ENCODE measurements at regions not wholly inside any gene's neighbourhood (a gene's known extent, or its start where the extent isn't known, plus 50 kb on each side); places are given as distances from the start of the nearest gene placed in this dataset.
"Not testable (repeated sequence)": the region's sequence is repeated elsewhere in the genome, so short reads cannot be mapped to it uniquely, and the experiment has no call there.

DNA sequence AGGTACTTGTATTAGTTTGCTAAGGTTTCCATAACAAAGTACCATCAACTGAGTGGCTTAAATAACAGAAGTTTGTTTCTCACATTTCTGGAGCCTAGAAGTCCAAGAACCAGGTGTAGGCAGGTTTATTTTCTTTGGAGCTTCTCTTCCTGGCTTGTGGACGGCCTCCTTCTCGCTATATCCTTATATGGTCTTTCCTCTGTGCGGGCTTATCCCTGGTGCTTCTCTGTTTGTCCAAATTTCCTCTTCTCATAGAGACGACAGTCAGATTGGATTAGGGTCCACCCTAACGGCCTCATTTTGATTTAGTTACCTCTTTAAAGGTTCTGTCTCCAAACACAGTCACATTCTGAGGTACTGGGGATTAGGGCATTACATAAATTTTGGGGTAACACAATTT is 88.3 kb downstream of the RMI1 start:
- TF ChIP-seq, protein P1, sequence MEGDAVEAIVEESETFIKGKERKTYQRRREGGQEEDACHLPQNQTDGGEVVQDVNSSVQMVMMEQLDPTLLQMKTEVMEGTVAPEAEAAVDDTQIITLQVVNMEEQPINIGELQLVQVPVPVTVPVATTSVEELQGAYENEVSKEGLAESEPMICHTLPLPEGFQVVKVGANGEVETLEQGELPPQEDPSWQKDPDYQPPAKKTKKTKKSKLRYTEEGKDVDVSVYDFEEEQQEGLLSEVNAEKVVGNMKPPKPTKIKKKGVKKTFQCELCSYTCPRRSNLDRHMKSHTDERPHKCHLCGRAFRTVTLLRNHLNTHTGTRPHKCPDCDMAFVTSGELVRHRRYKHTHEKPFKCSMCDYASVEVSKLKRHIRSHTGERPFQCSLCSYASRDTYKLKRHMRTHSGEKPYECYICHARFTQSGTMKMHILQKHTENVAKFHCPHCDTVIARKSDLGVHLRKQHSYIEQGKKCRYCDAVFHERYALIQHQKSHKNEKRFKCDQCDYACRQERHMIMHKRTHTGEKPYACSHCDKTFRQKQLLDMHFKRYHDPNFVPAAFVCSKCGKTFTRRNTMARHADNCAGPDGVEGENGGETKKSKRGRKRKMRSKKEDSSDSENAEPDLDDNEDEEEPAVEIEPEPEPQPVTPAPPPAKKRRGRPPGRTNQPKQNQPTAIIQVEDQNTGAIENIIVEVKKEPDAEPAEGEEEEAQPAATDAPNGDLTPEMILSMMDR (conservative IDR thresholded peaks at IDR 0.05; ENCODE audit: control insufficient read depth, insufficient read depth, low read depth, low read length) = no peak
- DNase-seq (ENCODE audit: low read depth) = no peak
- H3K4me3 ChIP-seq (ENCODE audit: control insufficient read depth, low read depth, low read length) = no peak overlapping the region

DNA sequence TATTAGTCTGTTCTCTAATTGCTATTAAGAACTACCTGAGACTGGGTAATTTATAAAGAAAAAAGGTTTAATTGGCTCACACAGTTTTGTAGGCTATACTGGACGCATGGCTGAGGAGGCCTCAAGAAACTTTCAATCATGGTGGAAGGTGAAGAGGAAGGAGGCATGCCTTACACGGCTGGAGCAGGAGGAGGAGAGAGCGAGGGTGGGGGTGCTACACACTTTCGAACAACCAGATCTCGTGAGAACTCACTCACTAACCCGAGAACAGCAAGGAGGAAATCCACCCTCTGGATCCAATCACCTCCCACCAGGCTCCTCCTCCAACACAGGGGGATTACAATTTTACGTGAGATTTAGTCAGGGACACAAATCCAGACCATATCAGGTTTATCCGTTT is 90.0 kb downstream of the RMI1 start:
- no peak for DNase-seq (ENCODE audit: low read depth)
- no peak overlapping the region for H3K4me3 ChIP-seq (ENCODE audit: control insufficient read depth, low read depth, low read length)
- TF ChIP-seq, protein P1 (conservative IDR thresholded peaks at IDR 0.05; ENCODE audit: control insufficient read depth, insufficient read depth, low read depth, low read length) = no peak

DNA sequence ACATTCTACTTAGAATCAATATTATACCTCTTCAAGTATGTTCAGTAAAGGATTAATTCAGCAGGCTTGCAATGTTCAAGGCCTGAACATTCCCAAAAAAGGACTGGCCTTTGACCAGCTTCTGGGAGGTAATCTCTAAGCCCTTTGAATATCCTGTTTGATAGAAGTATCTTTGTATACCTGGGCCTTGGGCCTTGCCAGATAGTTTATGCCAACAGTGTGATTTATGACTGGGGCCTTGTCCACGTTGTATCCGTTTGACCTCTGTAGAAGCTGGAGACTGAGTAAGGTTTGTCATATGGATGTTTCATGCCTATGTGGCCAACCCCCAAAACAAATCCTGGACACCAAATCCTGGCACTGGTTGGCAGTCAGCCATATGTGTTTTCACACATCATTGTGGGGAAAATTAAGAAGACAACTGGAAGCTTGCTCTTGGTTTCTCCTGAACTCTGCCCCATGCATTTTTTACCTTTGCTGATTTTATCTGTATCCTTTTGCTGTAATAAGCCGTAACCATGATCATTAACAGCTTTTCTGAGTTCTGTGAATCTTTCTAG is 92.1 kb downstream of the RMI1 start:
- no peak overlapping the region for H3K4me3 ChIP-seq (ENCODE audit: control insufficient read depth, low read depth, low read length)
- TF ChIP-seq, protein P1 (conservative IDR thresholded peaks at IDR 0.05; ENCODE audit: control insufficient read depth, insufficient read depth, low read depth, low read length) = no peak
- no peak for DNase-seq (ENCODE audit: low read depth)

DNA sequence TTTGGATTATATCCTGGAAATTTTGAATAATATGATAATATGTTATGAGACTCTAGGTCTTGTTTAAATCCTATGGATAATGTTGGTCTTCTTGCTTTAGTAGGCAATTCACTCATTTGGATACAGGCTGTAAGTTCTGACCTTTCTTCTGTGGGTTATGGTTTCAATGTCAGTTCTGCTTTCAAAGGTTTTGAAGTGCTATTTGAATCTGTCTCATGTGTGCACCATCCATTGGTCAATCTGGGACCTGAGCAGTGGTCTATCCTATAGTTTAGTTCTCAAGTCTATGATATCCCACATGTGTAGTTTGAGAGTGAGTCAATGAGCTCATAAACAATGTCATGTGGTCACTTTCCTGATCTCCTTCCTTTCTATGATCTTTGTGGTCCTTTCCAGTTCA is 94.4 kb downstream of the RMI1 start:
- DNase-seq (ENCODE audit: low read depth) = no peak
- TF ChIP-seq, protein P1 (conservative IDR thresholded peaks at IDR 0.05; ENCODE audit: control insufficient read depth, insufficient read depth, low read depth, low read length) = no peak
- no peak overlapping the region for H3K4me3 ChIP-seq (ENCODE audit: control insufficient read depth, low read depth, low read length)

DNA sequence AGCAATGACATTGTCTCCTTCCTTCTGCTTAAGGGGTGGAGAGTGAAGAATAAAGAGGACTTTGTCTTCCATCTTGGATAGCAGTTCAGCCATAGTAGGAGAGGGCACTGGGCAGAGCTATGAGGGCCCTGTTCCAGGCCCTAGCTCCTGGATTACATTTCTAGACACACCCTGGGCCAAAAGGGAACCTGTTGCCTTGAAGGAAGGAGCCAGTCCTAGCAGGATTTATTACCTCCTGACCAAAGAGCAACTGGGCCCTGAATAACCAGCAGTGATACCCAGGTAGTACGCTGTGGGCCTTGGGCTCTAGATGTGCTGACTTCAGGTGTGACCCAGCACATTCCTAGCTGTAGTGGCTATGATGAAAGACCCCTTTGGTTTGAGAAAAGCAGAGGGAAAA is 95.8 kb downstream of the RMI1 start:
- TF ChIP-seq, protein P1 (conservative IDR thresholded peaks at IDR 0.05; ENCODE audit: control insufficient read depth, insufficient read depth, low read depth, low read length) = no peak
- no peak for DNase-seq (ENCODE audit: low read depth)
- H3K4me3 ChIP-seq (ENCODE audit: control insufficient read depth, low read depth, low read length) = no peak overlapping the region

DNA sequence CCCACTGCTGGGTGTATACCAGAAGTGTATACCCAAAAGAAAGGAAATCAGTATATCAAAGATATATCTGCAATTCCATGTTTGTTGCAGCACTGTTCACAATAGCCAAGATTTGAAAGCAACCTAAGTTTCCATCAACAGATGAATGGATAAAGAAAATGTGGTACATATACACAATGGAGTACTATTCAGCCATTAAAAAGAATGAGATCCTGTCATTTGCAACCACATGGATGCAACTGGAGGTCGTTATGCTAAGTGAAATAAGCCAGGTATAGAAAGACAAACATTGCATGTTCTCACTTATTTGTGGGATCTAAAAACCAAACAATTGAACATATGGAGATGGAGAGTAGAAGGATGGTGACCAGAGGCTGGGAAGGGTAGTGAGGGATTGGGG is 97.2 kb downstream of the RMI1 start:
- not testable (repeated sequence) for DNase-seq (ENCODE audit: low read depth)

DNA sequence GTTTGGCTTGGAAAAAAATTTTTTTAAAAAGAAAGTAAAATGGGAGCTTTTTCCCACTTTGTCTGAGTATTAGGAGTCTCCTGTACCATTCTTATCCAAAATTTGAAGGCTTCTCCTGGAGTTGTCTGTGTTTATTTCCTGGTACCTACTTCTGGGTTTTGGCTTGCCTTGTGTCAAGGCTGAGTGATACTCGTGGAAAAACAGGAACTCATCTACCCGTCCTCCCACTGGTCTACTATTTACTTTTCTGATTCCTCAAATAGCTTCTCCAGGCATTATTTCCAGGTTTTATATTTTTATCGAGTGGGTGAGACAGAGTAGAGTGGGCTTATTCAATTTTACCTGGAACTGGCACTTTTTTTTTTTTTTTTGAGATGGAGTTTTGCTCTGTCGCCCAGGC is 99.4 kb downstream of the RMI1 start:
- TF ChIP-seq, protein P1 (conservative IDR thresholded peaks at IDR 0.05; ENCODE audit: control insufficient read depth, insufficient read depth, low read depth, low read length) = no peak
- H3K4me3 ChIP-seq (ENCODE audit: control insufficient read depth, low read depth, low read length) = no peak overlapping the region
- DNase-seq (ENCODE audit: low read depth) = no peak

More for the DNA sequence above, 97.2 kb downstream of the RMI1 start:
- not testable (repeated sequence) for H3K4me3 ChIP-seq (ENCODE audit: control insufficient read depth, low read depth, low read length)

All from fibroblast of mammary gland (primary cell).